Testis (tissue), 2 donors: ENCODE measurements at regions not wholly inside any gene's neighbourhood (a gene's known extent, or its start where the extent isn't known, plus 50 kb on each side); places are given as distances from the start of the nearest gene placed in this dataset.

Experiments used
- CTCF ChIP-seq, 3 experiments: fragments of 450-650 bp in 2 of 3; fragments of 200-600 bp in 1 of 3; sonication (generic) in 1 of 3; IDR thresholded peaks; one replicate each; pipeline ENCODE4 v1.5.1; 2016 to 2019; ENCODE audit warnings: antibody characterized with exemption in 3 of 3, mild to moderate bottlenecking in 2 of 3, moderate library complexity in 1 of 3
- POLR2A ChIP-seq: fragments of 450-650 bp; IDR thresholded peaks from one replicate; pipeline ENCODE4 v1.6.1; 2017; ENCODE audit warnings: antibody characterized with exemption, mild to moderate bottlenecking, moderate library complexity

- TF ChIP-seq CTCF (IDR thresholded peaks at IDR 0.05) (no peak), POLR2A (no peak)
Observed at GRCh38 chr18:72444111-72444797, 99.9 kb downstream of the CBLN2 start.
